ENCODE measurements at regions not wholly inside any gene's neighbourhood (a gene's known extent, or its start where the extent isn't known, plus 50 kb on each side); places are given as distances from the start of the nearest gene placed in this dataset.

DNA sequence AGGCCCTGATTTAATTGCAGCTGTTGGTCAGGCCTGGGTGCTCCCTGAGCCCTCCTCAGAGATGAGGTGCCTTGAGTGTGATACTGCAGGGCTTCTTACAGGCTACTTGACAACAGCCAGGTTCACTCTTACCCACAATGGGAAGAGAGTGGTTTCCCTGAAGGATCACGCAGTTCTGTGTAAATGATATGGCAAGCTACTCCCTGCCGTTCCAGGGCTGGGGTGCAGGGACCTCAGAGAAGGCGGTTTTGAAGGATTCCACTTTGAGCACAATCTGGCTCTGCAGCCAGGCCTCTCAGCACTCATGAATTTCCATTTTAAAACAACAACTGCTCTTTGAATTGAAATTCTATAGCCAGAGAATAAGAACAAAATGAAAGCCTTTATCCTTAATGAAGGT is 92.9 kb downstream of the SLC17A6 start:
- H3K27ac Mint-ChIP-seq = no peak overlapping the region
- DNase-seq = no peak
- H3K36me3 Mint-ChIP-seq (ENCODE audit: low read depth) = no peaks in the 10 kb centered on the region
- H3K4me1 Mint-ChIP-seq (ENCODE audit: low read depth) = no peaks in the 10 kb centered on the region
- TF ChIP-seq, protein P1, sequence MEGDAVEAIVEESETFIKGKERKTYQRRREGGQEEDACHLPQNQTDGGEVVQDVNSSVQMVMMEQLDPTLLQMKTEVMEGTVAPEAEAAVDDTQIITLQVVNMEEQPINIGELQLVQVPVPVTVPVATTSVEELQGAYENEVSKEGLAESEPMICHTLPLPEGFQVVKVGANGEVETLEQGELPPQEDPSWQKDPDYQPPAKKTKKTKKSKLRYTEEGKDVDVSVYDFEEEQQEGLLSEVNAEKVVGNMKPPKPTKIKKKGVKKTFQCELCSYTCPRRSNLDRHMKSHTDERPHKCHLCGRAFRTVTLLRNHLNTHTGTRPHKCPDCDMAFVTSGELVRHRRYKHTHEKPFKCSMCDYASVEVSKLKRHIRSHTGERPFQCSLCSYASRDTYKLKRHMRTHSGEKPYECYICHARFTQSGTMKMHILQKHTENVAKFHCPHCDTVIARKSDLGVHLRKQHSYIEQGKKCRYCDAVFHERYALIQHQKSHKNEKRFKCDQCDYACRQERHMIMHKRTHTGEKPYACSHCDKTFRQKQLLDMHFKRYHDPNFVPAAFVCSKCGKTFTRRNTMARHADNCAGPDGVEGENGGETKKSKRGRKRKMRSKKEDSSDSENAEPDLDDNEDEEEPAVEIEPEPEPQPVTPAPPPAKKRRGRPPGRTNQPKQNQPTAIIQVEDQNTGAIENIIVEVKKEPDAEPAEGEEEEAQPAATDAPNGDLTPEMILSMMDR (IDR thresholded peaks at IDR 0.05) = no peak
- peaks cover 49% of the 10 kb centered on the region for H3K9me3 Mint-ChIP-seq
- no peaks in the 10 kb centered on the region for H3K27me3 Mint-ChIP-seq (ENCODE audit: insufficient read depth)
- H3K4me3 Mint-ChIP-seq = no peak overlapping the region

DNA sequence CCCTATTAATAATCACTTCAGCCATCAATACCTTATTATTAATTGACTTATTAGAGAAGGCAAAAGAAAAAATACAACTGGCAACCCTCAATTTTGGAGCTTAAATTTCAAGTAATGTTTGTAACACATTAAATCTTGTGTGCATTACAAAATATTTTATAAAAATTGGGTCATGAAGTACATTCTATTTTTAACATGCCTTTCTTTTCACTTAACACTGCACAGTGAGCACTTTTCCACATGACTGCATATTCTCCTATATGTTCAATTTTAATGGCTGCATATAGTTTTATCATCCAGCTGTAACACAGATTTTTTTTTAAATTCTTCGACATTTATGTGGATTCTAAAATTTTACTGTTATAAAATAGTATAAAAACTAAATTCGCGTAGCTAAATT is 92.5 kb downstream of the SLC17A6 start:
- H3K9me3 Mint-ChIP-seq = peaks cover 49% of the 10 kb centered on the region
- no peaks in the 10 kb centered on the region for H3K36me3 Mint-ChIP-seq (ENCODE audit: low read depth)
- TF ChIP-seq, protein P1 (IDR thresholded peaks at IDR 0.05) = no peak
- H3K4me3 Mint-ChIP-seq = no peak overlapping the region
- no peak overlapping the region for H3K27ac Mint-ChIP-seq
- no peak for DNase-seq
- no peaks in the 10 kb centered on the region for H3K4me1 Mint-ChIP-seq (ENCODE audit: low read depth)
- H3K27me3 Mint-ChIP-seq (ENCODE audit: insufficient read depth) = no peaks in the 10 kb centered on the region

DNA sequence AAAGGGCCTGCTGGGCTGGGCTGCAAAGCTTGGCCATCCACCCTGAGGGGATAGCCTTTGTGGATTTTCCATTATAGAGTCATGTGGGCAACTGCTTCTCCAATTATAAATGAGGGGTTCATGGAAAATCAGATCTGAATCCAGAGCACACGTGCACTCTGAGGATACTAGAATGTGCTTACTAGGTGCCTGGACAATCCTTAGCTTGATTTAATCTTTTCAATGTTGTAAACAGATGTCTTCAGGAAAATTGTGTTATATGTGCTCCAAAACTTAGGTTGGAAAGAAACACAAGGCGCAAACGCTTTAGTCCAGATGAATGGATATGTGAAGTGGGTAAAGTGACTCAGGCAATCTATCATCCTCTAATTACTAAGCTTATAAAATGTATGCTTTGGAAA is 92.0 kb downstream of the SLC17A6 start:
- no peak for DNase-seq
- H3K9me3 Mint-ChIP-seq = peaks cover 49% of the 10 kb centered on the region
- H3K4me3 Mint-ChIP-seq = no peak overlapping the region
- no peak overlapping the region for H3K27ac Mint-ChIP-seq
- TF ChIP-seq, protein P1 (IDR thresholded peaks at IDR 0.05) = no peak
- H3K36me3 Mint-ChIP-seq (ENCODE audit: low read depth) = no peaks in the 10 kb centered on the region
- H3K4me1 Mint-ChIP-seq (ENCODE audit: low read depth) = no peaks in the 10 kb centered on the region
- no peaks in the 10 kb centered on the region for H3K27me3 Mint-ChIP-seq (ENCODE audit: insufficient read depth)
